C4-2B (cell line): ENCODE measurements at regions not wholly inside any gene's neighbourhood (a gene's known extent, or its start where the extent isn't known, plus 50 kb on each side); places are given as distances from the start of the nearest gene placed in this dataset.

Experiments
- ZFX ChIP-seq: fragments of 450-650 bp; IDR thresholded peaks from 2 replicates; pipeline ENCODE4 v1.6.1; 2017
- TF ChIP-seq, protein P1 (sequence below): fragments of 450-650 bp; conservative IDR thresholded peaks from 2 replicates; pipeline ENCODE4 v1.5.1; 2017; ENCODE audit warnings: mild to moderate bottlenecking

DNA sequence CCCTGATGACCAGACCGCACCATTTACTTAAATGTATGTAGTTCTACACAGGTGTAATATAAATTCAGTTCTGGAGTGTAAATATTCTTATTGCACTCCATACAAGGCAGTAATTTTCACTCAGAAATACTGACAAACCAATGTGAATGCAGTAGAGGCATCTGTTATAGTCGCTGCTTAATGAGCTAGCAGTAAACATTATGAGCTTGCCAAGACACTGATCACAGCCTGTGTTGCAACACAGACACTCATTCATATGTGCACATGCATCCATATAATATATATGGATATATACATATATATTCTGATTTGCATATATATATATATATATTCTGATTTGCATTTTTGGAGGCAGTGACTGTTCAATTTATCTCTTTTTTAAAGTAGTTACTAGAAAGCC lies 435.1 kb upstream of the ST8SIA4 start:
- TF ChIP-seq, protein P1, sequence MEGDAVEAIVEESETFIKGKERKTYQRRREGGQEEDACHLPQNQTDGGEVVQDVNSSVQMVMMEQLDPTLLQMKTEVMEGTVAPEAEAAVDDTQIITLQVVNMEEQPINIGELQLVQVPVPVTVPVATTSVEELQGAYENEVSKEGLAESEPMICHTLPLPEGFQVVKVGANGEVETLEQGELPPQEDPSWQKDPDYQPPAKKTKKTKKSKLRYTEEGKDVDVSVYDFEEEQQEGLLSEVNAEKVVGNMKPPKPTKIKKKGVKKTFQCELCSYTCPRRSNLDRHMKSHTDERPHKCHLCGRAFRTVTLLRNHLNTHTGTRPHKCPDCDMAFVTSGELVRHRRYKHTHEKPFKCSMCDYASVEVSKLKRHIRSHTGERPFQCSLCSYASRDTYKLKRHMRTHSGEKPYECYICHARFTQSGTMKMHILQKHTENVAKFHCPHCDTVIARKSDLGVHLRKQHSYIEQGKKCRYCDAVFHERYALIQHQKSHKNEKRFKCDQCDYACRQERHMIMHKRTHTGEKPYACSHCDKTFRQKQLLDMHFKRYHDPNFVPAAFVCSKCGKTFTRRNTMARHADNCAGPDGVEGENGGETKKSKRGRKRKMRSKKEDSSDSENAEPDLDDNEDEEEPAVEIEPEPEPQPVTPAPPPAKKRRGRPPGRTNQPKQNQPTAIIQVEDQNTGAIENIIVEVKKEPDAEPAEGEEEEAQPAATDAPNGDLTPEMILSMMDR = no peak
- TF ChIP-seq ZFX = no peak
